PC-3 (cell line): ENCODE measurements at regions not wholly inside any gene's neighbourhood (a gene's known extent, or its start where the extent isn't known, plus 50 kb on each side); places are given as distances from the start of the nearest gene placed in this dataset.

Experiments used
- ATAC-seq: fragments of 200-7000 bp; cut with Tn5 transposase; 2 replicates; pipeline ENCODE4 v1.9.1; 2020; ENCODE audit warnings: mild to moderate bottlenecking, moderate library complexity
- BruUV-seq: library from RNA; stranded (reverse); fragments of 400-500 nt; replicated peaks from 2 replicates; lab custom pipeline; 2021; lab: Mats Ljungman, UMichigan
- CTCF ChIA-PET: fragments of 300-600 bp; sonication (Branson Sonifier 250); formaldehyde crosslinking; loops from one replicate; lab custom pipeline; 2022; ENCODE audit warnings: antibody characterized with exemption; lab: Charles Lee
- POLR2A ChIA-PET: fragments of 300-600 bp; sonication (Branson Sonifier 250); formaldehyde crosslinking; loops from one replicate; lab custom pipeline; 2022; ENCODE audit warnings: antibody characterized with exemption; ENCODE audit not compliant: unreplicated experiment; lab: Charles Lee
- DNase-seq: peaks from one replicate; pipeline ENCODE4 v3.0.0-alpha.2; 2015
- H2AFZ ChIP-seq: fragments of 300-600 bp; sonication (generic); 2 replicates; pipeline ENCODE4 v1.6.0; 2016; ENCODE audit warnings: antibody characterized with exemption, low read length
- H3F3A ChIP-seq: fragments of 300-600 bp; sonication (generic); one replicate; pipeline ENCODE4 v1.6.0; 2017; ENCODE audit warnings: antibody characterized with exemption, low read length, control low read depth, mild to moderate bottlenecking; ENCODE audit not compliant: unreplicated experiment
- H3K27ac ChIP-seq: fragments of 300-600 bp; sonication (generic); 2 replicates; pipeline ENCODE4 v1.5.1; 2016; ENCODE audit warnings: mild to moderate bottlenecking, low read length
- H3K27me3 ChIP-seq: fragments of 300-600 bp; sonication (generic); 2 replicates; pipeline ENCODE4 v1.6.1; 2016; ENCODE audit warnings: low read length, mixed read lengths
- H3K36me3 ChIP-seq: fragments of 300-600 bp; sonication (generic); 2 replicates; pipeline ENCODE4 v1.6.1; 2016; ENCODE audit warnings: low read depth, mixed run types, low read length, mixed read lengths
- H3K4me1 ChIP-seq: fragments of 300-600 bp; sonication (generic); 2 replicates; pipeline ENCODE4 v1.5.1; 2016; ENCODE audit warnings: low read length; ENCODE audit not compliant: insufficient read depth
- H3K4me2 ChIP-seq: fragments of 300-600 bp; sonication (generic); 2 replicates; pipeline ENCODE4 v1.6.0; 2016; ENCODE audit warnings: low read length
- H3K4me3 ChIP-seq: fragments of 300-600 bp; sonication (generic); 2 replicates; pipeline ENCODE4 v1.5.1; 2016; ENCODE audit warnings: mild to moderate bottlenecking, low read length, mixed read lengths
- H3K79me2 ChIP-seq: fragments of 300-600 bp; sonication (generic); 2 replicates; pipeline ENCODE4 v1.6.1; 2017; ENCODE audit warnings: low read length, mixed read lengths
- H3K9ac ChIP-seq: fragments of 300-600 bp; sonication (generic); 2 replicates; pipeline ENCODE4 v1.6.0; 2016; ENCODE audit warnings: mild to moderate bottlenecking, low read length
- H3K9me2 ChIP-seq: fragments of 300-600 bp; sonication (generic); replicated peaks from 2 replicates; pipeline ENCODE4 v1.6.1; 2016; ENCODE audit warnings: mixed run types, low read length, mixed read lengths
- H3K9me3 ChIP-seq: fragments of 300-600 bp; sonication (generic); 2 replicates; pipeline ENCODE4 v1.6.1; 2016; ENCODE audit warnings: low read length, mixed read lengths
- H4K20me1 ChIP-seq: fragments of 300-600 bp; sonication (generic); 2 replicates; pipeline ENCODE4 v1.6.1; 2016; ENCODE audit warnings: low read length, mixed read lengths
- CTCF ChIP-seq: fragments of 300-600 bp; sonication (generic); conservative IDR thresholded peaks from 2 replicates; pipeline ENCODE4 v1.5.1; 2017; ENCODE audit warnings: antibody characterized with exemption, low read depth, mild to moderate bottlenecking, low read length
- EZH2 ChIP-seq: fragments of 300-600 bp; sonication (generic); IDR thresholded peaks from one replicate; pipeline ENCODE4 v1.6.1; 2017; ENCODE audit warnings: antibody characterized with exemption, mild to moderate bottlenecking, low read length; ENCODE audit not compliant: unreplicated experiment
- EZH2phosphoT487 ChIP-seq: fragments of 300-600 bp; sonication (generic); IDR thresholded peaks from 2 replicates; pipeline ENCODE4 v1.6.1; 2018; ENCODE audit warnings: mild to moderate bottlenecking, antibody characterized with exemption, low read length, borderline replicate concordance
- intact Hi-C: fragments of 100-400 bp; cut with micrococcal nuclease; formaldehyde crosslinking; loops from 2 replicates; pipeline ENCODE4 v1.9.0; 2023

- no peak overlapping the region for H3K4me3 ChIP-seq
- H3F3A ChIP-seq, result no peaks in the 10 kb centered on the region
- no TSS peak for BruUV-seq
- ATAC-seq (no peak), DNase-seq (no peak)
- H3K79me2 ChIP-seq, result no peaks in the 10 kb centered on the region
- POLR2A ChIA-PET, result no interaction called here
- no peak for TF ChIP-seq EZH2phosphoT487
- no peak for TF ChIP-seq CTCF
- no peak for TF ChIP-seq EZH2
- H3K36me3 ChIP-seq, result no peaks in the 10 kb centered on the region
- intact Hi-C loops, result no loop called here
- CTCF ChIA-PET, result no interaction called here
- no peak overlapping the region for H3K9ac ChIP-seq
- H2AFZ ChIP-seq, result no peak overlapping the region
- 0 out of 2 replicates have a peak, but pooled peaks cover 15% of the 10 kb centered on the region for H3K9me3 ChIP-seq
- peaks cover 48% of the 10 kb centered on the region for H3K27me3 ChIP-seq
- no peak overlapping the region for H3K4me2 ChIP-seq
- H3K9me2 ChIP-seq, result no peaks in the 10 kb centered on the region
- no peak overlapping the region for H3K27ac ChIP-seq
- no peaks in the 10 kb centered on the region for H3K4me1 ChIP-seq
- H4K20me1 ChIP-seq, result no peaks in the 10 kb centered on the region
Measured at GRCh38 chr1:4269952-4270570, 370.0 kb upstream of the C1orf174 start.

- no peak overlapping the region for H3K9ac ChIP-seq
- no peak for ATAC-seq
- peaks cover 55% of the 10 kb centered on the region for H3K27me3 ChIP-seq
- no peak overlapping the region for H3K4me2 ChIP-seq
- no peaks in the 10 kb centered on the region for H3K9me2 ChIP-seq
- H3K27ac ChIP-seq, result no peak overlapping the region
- no peak for DNase-seq
- BruUV-seq, result no TSS peak
- no peaks in the 10 kb centered on the region for H3F3A ChIP-seq
- H2AFZ ChIP-seq, result no peak overlapping the region
- no peaks in the 10 kb centered on the region for H3K79me2 ChIP-seq
- no peak for TF ChIP-seq CTCF
- no peak for TF ChIP-seq EZH2phosphoT487
- no peak for TF ChIP-seq EZH2
- ChIA-PET POLR2A (no interaction called here), CTCF (no interaction called here)
- no peak overlapping the region for H3K4me3 ChIP-seq
- H3K36me3 ChIP-seq, result no peaks in the 10 kb centered on the region
- H4K20me1 ChIP-seq, result no peaks in the 10 kb centered on the region
- 0 out of 2 replicates have a peak, but pooled peaks cover 14% of the 10 kb centered on the region for H3K9me3 ChIP-seq
- intact Hi-C loops, result no loop called here
- H3K4me1 ChIP-seq, result no peaks in the 10 kb centered on the region
Measured at GRCh38 chr1:4270651-4271337, 370.7 kb upstream of the C1orf174 start.

- intact Hi-C loops, result no loop called here
- ATAC-seq (no peak), DNase-seq (no peak)
- Histone ChIP-seq H3K79me2 (no peaks in the 10 kb centered on the region), H3K9me2 (no peaks in the 10 kb centered on the region), H3K9ac (no peak overlapping the region), H3K9me3 (0 out of 2 replicates have a peak, but pooled peaks cover 9% of the 10 kb centered on the region), H3K4me2 (no peak overlapping the region), H2AFZ (no peak overlapping the region), H3K36me3 (no peaks in the 10 kb centered on the region), H3F3A (no peaks in the 10 kb centered on the region), H4K20me1 (no peaks in the 10 kb centered on the region), H3K4me3 (no peak overlapping the region), H3K27ac (no peak overlapping the region), H3K27me3 (peaks cover 60% of the 10 kb centered on the region), H3K4me1 (no peaks in the 10 kb centered on the region)
- ChIA-PET POLR2A (no interaction called here), CTCF (no interaction called here)
- BruUV-seq, result no TSS peak
- TF ChIP-seq EZH2phosphoT487, result no peak
- TF ChIP-seq EZH2, result no peak
- TF ChIP-seq CTCF, result no peak
Measured at GRCh38 chr1:4271338-4271998, 371.4 kb upstream of the C1orf174 start.
